GM12865 (cell line): ENCODE measurements at regions not wholly inside any gene's neighbourhood (a gene's known extent, or its start where the extent isn't known, plus 50 kb on each side); places are given as distances from the start of the nearest gene placed in this dataset.
"Not testable (repeated sequence)": the region's sequence is repeated elsewhere in the genome, so short reads cannot be mapped to it uniquely, and the experiment has no call there.

Source experiments
- DNase-seq: peaks from one replicate; pipeline ENCODE4 v3.0.0; 2010; ENCODE audit warnings: low read depth
- H3K4me3 ChIP-seq: 2 replicates; pipeline ENCODE4 v1.5.1; 2011; ENCODE audit warnings: mild to moderate bottlenecking, low read depth, low read length, control low read depth

GRCh38 chr9:67708109-67708508 lies 150.6 kb upstream of the ANKRD20A1 start:
- DNase-seq, H3K4me3 ChIP-seq: not testable (repeated sequence)

GRCh38 chr9:67711429-67711828 lies 147.3 kb upstream of the ANKRD20A1 start:
- not testable (repeated sequence) for H3K4me3 ChIP-seq, DNase-seq

- not testable (repeated sequence) for H3K4me3 ChIP-seq, DNase-seq
Observed at GRCh38 chr9:67711931-67712330, 146.8 kb upstream of the ANKRD20A1 start.

- not testable (repeated sequence) for DNase-seq, H3K4me3 ChIP-seq
Observed at GRCh38 chr9:67712956-67713355, 145.8 kb upstream of the ANKRD20A1 start.

GRCh38 chr9:67717830-67718388 lies 140.8 kb upstream of the ANKRD20A1 start:
- DNase-seq, H3K4me3 ChIP-seq: not testable (repeated sequence)

- not testable (repeated sequence) for H3K4me3 ChIP-seq, DNase-seq
Observed at GRCh38 chr9:67720491-67720890, 138.2 kb upstream of the ANKRD20A1 start.

- not testable (repeated sequence) for H3K4me3 ChIP-seq, DNase-seq
Observed at GRCh38 chr9:67722460-67723090, 136.2 kb upstream of the ANKRD20A1 start.

- H3K4me3 ChIP-seq, result peak overlapping the region; percentile 44
- not testable (repeated sequence) for DNase-seq
Observed at GRCh38 chr9:67723185-67723584, 135.5 kb upstream of the ANKRD20A1 start.

GRCh38 chr9:67724885-67725284 lies 133.8 kb upstream of the ANKRD20A1 start:
- not testable (repeated sequence) for H3K4me3 ChIP-seq, DNase-seq

- not testable (repeated sequence) for DNase-seq, H3K4me3 ChIP-seq
Observed at GRCh38 chr9:67726213-67726988, 132.3 kb upstream of the ANKRD20A1 start.

- H3K4me3 ChIP-seq, DNase-seq: not testable (repeated sequence)
Observed at GRCh38 chr9:67763133-67763532, 95.6 kb upstream of the ANKRD20A1 start.

GRCh38 chr9:67771807-67772206 lies 86.9 kb upstream of the ANKRD20A1 start:
- H3K4me3 ChIP-seq, DNase-seq: not testable (repeated sequence)

- not testable (repeated sequence) for H3K4me3 ChIP-seq, DNase-seq
Observed at GRCh38 chr9:67800170-67800569, 58.6 kb upstream of the ANKRD20A1 start.
